Vagina (tissue), 2 donors: ENCODE measurements at regions not wholly inside any gene's neighbourhood (a gene's known extent, or its start where the extent isn't known, plus 50 kb on each side); places are given as distances from the start of the nearest gene placed in this dataset.

ENCODE experiments used
- POLR2A ChIP-seq, 2 donors: fragments of 450-650 bp; IDR thresholded peaks; one replicate each; pipeline ENCODE4 v1.6.1; 2017; ENCODE audit warnings: antibody characterized with exemption in 2 of 2, mild to moderate bottlenecking in 2 of 2, moderate library complexity in 2 of 2
- TF ChIP-seq, protein P1 (sequence below), 3 experiments: fragments of 450-650 bp in 2 of 3; fragments of 200-600 bp in 1 of 3; sonication (generic) in 1 of 3; IDR thresholded peaks; one replicate each; pipeline ENCODE4 v1.5.1; 2017 to 2019; ENCODE audit warnings: antibody characterized with exemption in 3 of 3, mild to moderate bottlenecking in 2 of 3, moderate library complexity in 2 of 3

DNA sequence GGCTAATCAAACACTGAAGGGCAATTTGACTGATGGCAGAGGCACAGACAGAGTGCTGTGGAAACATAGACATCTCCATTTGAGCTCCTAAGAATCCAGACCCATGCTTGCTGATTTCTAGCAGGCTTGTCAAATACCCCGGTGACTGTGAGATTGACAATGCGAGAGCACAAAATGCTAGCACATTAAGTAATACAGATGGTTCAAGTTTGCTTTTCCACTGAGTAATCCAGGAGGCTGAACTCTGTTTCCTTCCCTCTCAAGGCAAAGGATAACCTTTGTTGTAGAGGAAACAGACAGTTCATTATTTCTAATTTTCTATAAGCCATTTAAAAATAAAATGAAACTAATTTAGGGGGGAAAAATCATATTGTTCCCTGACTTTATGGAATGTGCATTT is 256.5 kb upstream of the CRY1 start:
- TF ChIP-seq, protein P1, sequence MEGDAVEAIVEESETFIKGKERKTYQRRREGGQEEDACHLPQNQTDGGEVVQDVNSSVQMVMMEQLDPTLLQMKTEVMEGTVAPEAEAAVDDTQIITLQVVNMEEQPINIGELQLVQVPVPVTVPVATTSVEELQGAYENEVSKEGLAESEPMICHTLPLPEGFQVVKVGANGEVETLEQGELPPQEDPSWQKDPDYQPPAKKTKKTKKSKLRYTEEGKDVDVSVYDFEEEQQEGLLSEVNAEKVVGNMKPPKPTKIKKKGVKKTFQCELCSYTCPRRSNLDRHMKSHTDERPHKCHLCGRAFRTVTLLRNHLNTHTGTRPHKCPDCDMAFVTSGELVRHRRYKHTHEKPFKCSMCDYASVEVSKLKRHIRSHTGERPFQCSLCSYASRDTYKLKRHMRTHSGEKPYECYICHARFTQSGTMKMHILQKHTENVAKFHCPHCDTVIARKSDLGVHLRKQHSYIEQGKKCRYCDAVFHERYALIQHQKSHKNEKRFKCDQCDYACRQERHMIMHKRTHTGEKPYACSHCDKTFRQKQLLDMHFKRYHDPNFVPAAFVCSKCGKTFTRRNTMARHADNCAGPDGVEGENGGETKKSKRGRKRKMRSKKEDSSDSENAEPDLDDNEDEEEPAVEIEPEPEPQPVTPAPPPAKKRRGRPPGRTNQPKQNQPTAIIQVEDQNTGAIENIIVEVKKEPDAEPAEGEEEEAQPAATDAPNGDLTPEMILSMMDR (IDR thresholded peaks at IDR 0.05), result no peak
- no peak for TF ChIP-seq POLR2A (IDR thresholded peaks at IDR 0.05)
